ENCODE measurements at regions not wholly inside any gene's neighbourhood (a gene's known extent, or its start where the extent isn't known, plus 50 kb on each side); places are given as distances from the start of the nearest gene placed in this dataset.
"Not testable (repeated sequence)": the region's sequence is repeated elsewhere in the genome, so short reads cannot be mapped to it uniquely, and the experiment has no call there.

DNA sequence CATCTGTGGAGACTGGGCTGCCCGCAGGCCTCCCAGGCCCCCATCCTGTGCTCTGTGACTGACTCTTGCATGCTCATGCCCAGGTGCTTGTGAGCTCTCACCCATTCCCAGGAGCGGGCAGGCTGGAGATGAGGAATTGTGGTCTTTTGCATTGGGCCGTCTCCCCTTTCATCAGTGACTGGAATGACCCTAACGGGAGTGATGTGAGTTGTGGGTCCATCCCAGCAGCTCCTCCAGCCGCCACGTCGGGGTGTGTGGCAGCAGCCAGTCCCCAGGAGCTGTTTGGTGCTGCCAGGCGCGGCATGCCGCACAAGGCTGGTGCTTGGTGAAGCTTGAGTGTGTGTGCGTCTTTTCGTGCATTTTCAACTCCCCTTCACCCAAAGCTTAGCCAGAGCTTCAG lies 164.2 kb downstream of the ACTR3B start:
- no peak for DNase-seq (ENCODE audit: low spot score)
- H3K36me3 Mint-ChIP-seq (ENCODE audit: low read depth), result no peaks in the 10 kb centered on the region
- no peak overlapping the region for H3K4me3 Mint-ChIP-seq (ENCODE audit: low read depth)
- no peaks in the 10 kb centered on the region for H3K9me3 Mint-ChIP-seq
- H3K27me3 Mint-ChIP-seq (ENCODE audit: low read depth), result peaks cover 27% of the 10 kb centered on the region
- no peaks in the 10 kb centered on the region for H3K4me1 Mint-ChIP-seq (ENCODE audit: low read depth)
- intact Hi-C loops (cut with micrococcal nuclease), result no loop called here
- no peak overlapping the region for H3K27ac Mint-ChIP-seq

DNA sequence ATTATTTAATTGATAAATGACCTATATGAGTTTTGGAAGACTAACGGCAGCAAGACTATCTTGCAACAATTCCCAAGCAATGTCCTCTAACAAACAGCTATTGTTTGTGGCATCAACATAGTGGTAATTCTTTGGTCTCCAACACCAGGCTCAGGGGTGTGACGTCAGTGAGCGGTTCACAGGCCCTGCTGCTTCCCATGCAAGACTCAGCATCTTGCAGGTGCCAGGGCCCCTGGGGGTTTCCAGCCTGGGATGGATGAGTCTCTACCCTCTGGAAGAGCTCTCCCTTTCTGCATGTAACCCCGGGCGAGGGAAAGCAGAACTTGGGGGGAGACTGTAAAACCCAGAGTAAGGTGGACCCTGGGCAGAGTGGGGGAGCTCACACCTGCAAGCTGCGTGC lies 164.7 kb downstream of the ACTR3B start:
- Mint-ChIP-seq H3K27me3 (ENCODE audit: low read depth) (peaks cover 27% of the 10 kb centered on the region), H3K4me1 (ENCODE audit: low read depth) (no peaks in the 10 kb centered on the region), H3K9me3 (no peaks in the 10 kb centered on the region), H3K27ac (no peak overlapping the region), H3K36me3 (ENCODE audit: low read depth) (no peaks in the 10 kb centered on the region), H3K4me3 (ENCODE audit: low read depth) (no peak overlapping the region)
- no peak for DNase-seq (ENCODE audit: low spot score)
- intact Hi-C loops (cut with micrococcal nuclease), result no loop called here

- intact Hi-C loops (cut with micrococcal nuclease), result no loop called here
- no peaks in the 10 kb centered on the region for H3K36me3 Mint-ChIP-seq (ENCODE audit: low read depth)
- no peak overlapping the region for H3K27ac Mint-ChIP-seq
- DNase-seq (ENCODE audit: low spot score), result no peak
- no peaks in the 10 kb centered on the region for H3K9me3 Mint-ChIP-seq
- no peak overlapping the region for H3K4me3 Mint-ChIP-seq (ENCODE audit: low read depth)
- H3K4me1 Mint-ChIP-seq (ENCODE audit: low read depth), result no peaks in the 10 kb centered on the region
- H3K27me3 Mint-ChIP-seq (ENCODE audit: low read depth), result peaks cover 27% of the 10 kb centered on the region
These were observed 165.4 kb downstream of the ACTR3B start for GRCh38 chr7:152924826-152925411.

DNA sequence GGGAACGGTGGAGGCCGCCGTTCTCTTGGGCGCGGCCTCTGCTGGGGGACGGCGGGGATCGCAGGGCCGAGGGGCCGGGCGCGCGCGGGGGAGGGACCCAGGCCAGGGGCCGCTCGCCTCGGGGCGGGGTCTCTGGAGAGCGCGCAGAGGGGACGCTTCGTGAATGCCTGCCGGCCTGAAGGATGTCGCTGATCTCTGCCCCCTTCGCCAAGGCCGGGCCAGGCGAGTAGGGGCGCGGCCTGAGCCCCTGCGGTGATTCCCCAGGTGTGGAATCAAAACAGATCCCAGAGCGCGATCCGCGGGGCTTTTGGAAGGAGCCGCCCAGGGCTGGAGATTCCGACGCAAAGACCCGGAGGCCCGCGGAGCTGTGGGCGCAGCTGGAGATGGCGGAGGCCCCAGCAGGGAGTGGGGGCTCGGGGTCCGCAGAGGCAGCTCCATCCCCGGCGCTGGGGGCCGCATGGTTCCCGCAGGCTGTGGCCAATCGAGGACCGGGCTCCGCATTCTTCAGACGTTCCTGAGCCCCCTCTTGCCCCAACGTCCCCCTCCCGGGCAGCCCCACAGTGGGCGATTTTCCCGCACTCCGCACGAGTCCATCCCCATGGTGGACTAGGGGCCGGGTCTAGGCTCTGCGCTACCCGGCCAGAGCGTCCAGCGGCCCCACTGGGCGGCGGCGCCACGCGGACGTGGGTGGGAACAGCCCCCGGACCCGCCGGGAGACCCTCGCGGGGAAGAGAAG lies 166.0 kb downstream of the ACTR3B start:
- no peak for DNase-seq (ENCODE audit: low spot score)
- no peaks in the 10 kb centered on the region for H3K9me3 Mint-ChIP-seq
- intact Hi-C loops (cut with micrococcal nuclease), result no loop called here
- H3K27ac Mint-ChIP-seq, result no peak overlapping the region
- no peaks in the 10 kb centered on the region for H3K4me1 Mint-ChIP-seq (ENCODE audit: low read depth)
- H3K27me3 Mint-ChIP-seq (ENCODE audit: low read depth), result peaks cover 27% of the 10 kb centered on the region
- no peak overlapping the region for H3K4me3 Mint-ChIP-seq (ENCODE audit: low read depth)
- H3K36me3 Mint-ChIP-seq (ENCODE audit: low read depth), result no peaks in the 10 kb centered on the region

DNA sequence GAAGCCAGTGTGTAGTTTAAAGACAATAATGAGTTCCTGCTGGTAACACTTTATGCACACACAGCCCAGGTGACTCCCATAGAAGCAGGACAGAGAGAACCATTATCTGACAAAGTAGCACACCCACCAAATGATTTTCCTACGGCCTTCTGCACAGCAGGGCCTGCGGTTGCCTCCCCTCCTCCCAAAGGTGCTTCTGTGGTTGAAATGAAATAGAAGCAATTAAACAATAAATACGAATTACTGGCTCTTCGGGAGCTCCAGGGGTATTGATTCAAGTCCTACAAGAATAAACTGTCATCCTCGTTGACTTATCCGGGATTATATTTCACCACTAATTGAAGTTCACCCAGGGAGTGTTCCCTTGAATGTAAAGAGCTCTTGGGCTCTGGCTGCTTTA lies 172.1 kb downstream of the ACTR3B start:
- H3K9me3 Mint-ChIP-seq, result no peaks in the 10 kb centered on the region
- H3K27me3 Mint-ChIP-seq (ENCODE audit: low read depth), result peaks cover 4% of the 10 kb centered on the region
- no peak overlapping the region for H3K27ac Mint-ChIP-seq
- intact Hi-C loops (cut with micrococcal nuclease), result no loop called here
- H3K36me3 Mint-ChIP-seq (ENCODE audit: low read depth), result no peaks in the 10 kb centered on the region
- no peak overlapping the region for H3K4me3 Mint-ChIP-seq (ENCODE audit: low read depth)
- no peaks in the 10 kb centered on the region for H3K4me1 Mint-ChIP-seq (ENCODE audit: low read depth)
- DNase-seq (ENCODE audit: low spot score), result no peak

GRCh38 chr7:152937282-152937681 lies 177.7 kb downstream of the ACTR3B start:
- no peaks in the 10 kb centered on the region for H3K36me3 Mint-ChIP-seq (ENCODE audit: low read depth)
- H3K27me3 Mint-ChIP-seq (ENCODE audit: low read depth), result no peaks in the 10 kb centered on the region
- H3K9me3 Mint-ChIP-seq, result no peaks in the 10 kb centered on the region
- H3K4me3 Mint-ChIP-seq (ENCODE audit: low read depth), result no peak overlapping the region
- intact Hi-C loops (cut with micrococcal nuclease), result no loop called here
- DNase-seq (ENCODE audit: low spot score), result no peak
- no peak overlapping the region for H3K27ac Mint-ChIP-seq
- H3K4me1 Mint-ChIP-seq (ENCODE audit: low read depth), result no peaks in the 10 kb centered on the region

DNA sequence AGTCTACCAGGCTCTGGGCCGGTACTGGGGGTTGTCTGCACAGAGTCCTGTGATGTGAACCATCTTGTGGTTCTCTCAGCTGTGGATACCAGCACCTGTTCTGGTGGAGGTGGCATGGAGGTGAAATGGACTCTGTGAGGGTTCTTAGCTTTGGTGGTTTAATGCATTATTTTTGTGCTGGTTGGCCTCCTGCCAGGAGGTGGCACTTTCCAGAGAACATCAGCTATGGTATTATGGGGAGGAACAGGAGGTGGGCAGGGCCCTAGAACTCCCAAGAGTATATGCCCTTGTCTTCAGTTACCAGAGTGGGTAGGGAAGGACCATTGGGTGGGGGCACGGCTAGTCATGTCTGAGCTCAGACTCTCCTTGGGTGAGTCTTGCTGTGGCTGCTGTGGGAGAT lies 187.1 kb downstream of the ACTR3B start:
- H3K27me3 Mint-ChIP-seq (ENCODE audit: low read depth); intact Hi-C loops (cut with micrococcal nuclease); H3K4me3 Mint-ChIP-seq (ENCODE audit: low read depth); H3K4me1 Mint-ChIP-seq (ENCODE audit: low read depth); H3K9me3 Mint-ChIP-seq; DNase-seq (ENCODE audit: low spot score); H3K36me3 Mint-ChIP-seq (ENCODE audit: low read depth); H3K27ac Mint-ChIP-seq: not testable (repeated sequence)

- Mint-ChIP-seq H3K27me3 (ENCODE audit: low read depth) (peaks cover 2% of the 10 kb centered on the region), H3K4me1 (ENCODE audit: low read depth) (peaks cover 4% of the 10 kb centered on the region), H3K4me3 (ENCODE audit: low read depth) (no peak overlapping the region)
These were observed 188.1 kb downstream of the ACTR3B start for GRCh38 chr7:152947686-152948085.

GRCh38 chr7:152949253-152949652 lies 189.7 kb downstream of the ACTR3B start:
- no peak for DNase-seq (ENCODE audit: low spot score)
- Mint-ChIP-seq H3K27ac (no peak overlapping the region), H3K4me1 (ENCODE audit: low read depth) (peaks cover 1% of the 10 kb centered on the region), H3K27me3 (ENCODE audit: low read depth) (peaks cover under 1% of the 10 kb centered on the region), H3K4me3 (ENCODE audit: low read depth) (no peak overlapping the region), H3K36me3 (ENCODE audit: low read depth) (no peaks in the 10 kb centered on the region), H3K9me3 (no peaks in the 10 kb centered on the region)
- intact Hi-C loops (cut with micrococcal nuclease), result no loop called here

More at GRCh38 chr7:152947686-152948085, 188.1 kb downstream of the ACTR3B start:
- H3K36me3 Mint-ChIP-seq (ENCODE audit: low read depth), result no peaks in the 10 kb centered on the region
- no peaks in the 10 kb centered on the region for H3K9me3 Mint-ChIP-seq
- intact Hi-C loops (cut with micrococcal nuclease), result no loop called here
- no peak overlapping the region for H3K27ac Mint-ChIP-seq
- no peak for DNase-seq (ENCODE audit: low spot score)

DNA sequence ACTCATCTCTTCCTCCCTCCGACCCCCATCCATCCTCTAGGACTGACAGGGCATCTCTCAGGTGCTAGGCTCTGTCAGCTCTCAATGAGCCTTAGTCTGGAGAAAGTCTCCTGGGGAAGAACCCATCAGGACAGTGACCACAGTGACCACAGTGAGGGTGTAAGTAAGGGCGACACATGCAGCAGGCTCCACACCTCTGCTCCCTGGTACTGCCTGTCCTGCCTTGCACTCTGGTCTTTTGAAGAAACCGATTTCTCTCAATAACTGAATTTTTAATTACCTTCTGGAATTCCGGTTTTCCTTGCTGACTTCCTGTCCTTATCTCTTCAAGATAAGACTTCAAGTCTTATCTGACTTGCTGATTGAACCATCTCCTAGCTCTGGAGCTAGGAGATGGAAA lies 190.2 kb downstream of the ACTR3B start:
- no peak overlapping the region for H3K27ac Mint-ChIP-seq
- no peaks in the 10 kb centered on the region for H3K9me3 Mint-ChIP-seq
- H3K4me1 Mint-ChIP-seq (ENCODE audit: low read depth), result no peaks in the 10 kb centered on the region

GRCh38 chr7:152956006-152956405 lies 196.5 kb downstream of the ACTR3B start:
- no peaks in the 10 kb centered on the region for H3K36me3 Mint-ChIP-seq (ENCODE audit: low read depth)
- H3K9me3 Mint-ChIP-seq, result peaks cover 4% of the 10 kb centered on the region
- no peak overlapping the region for H3K27ac Mint-ChIP-seq
- intact Hi-C loops (cut with micrococcal nuclease), result no loop called here
- no peak overlapping the region for H3K4me3 Mint-ChIP-seq (ENCODE audit: low read depth)
- no peaks in the 10 kb centered on the region for H3K4me1 Mint-ChIP-seq (ENCODE audit: low read depth)
- no peak for DNase-seq (ENCODE audit: low spot score)
- no peaks in the 10 kb centered on the region for H3K27me3 Mint-ChIP-seq (ENCODE audit: low read depth)

More for the DNA sequence above, 190.2 kb downstream of the ACTR3B start:
- Mint-ChIP-seq H3K36me3 (ENCODE audit: low read depth) (no peaks in the 10 kb centered on the region), H3K4me3 (ENCODE audit: low read depth) (no peak overlapping the region), H3K27me3 (ENCODE audit: low read depth) (no peaks in the 10 kb centered on the region)
- no peak for DNase-seq (ENCODE audit: low spot score)
- intact Hi-C loops (cut with micrococcal nuclease), result no loop called here

DNA sequence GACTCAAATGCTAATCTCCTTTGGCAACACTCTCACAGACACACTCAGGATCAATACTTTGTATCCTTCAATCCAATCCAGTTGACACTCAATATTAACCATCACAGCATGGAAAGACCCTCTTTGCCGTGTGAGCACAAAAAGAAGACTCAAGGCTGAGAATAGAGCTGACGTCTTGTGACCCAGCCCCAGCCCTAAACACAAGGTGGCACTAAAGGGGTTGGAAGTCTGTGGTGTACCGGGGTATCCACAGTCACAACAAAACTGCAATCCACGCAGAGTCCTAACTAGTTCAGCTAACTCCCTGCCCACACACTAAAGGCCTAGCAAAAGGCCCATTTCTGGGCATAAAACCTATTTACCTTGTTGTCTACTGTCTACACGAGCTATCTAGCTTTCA lies 200.1 kb downstream of the ACTR3B start:
- Mint-ChIP-seq H3K27ac (no peak overlapping the region), H3K36me3 (ENCODE audit: low read depth) (no peaks in the 10 kb centered on the region), H3K27me3 (ENCODE audit: low read depth) (no peaks in the 10 kb centered on the region), H3K4me1 (ENCODE audit: low read depth) (no peaks in the 10 kb centered on the region), H3K9me3 (peaks cover 4% of the 10 kb centered on the region), H3K4me3 (ENCODE audit: low read depth) (no peak overlapping the region)
- intact Hi-C loops (cut with micrococcal nuclease), result no loop called here
- no peak for DNase-seq (ENCODE audit: low spot score)

GRCh38 chr7:152961796-152962195 lies 202.2 kb downstream of the ACTR3B start:
- H3K9me3 Mint-ChIP-seq; DNase-seq (ENCODE audit: low spot score); H3K4me3 Mint-ChIP-seq (ENCODE audit: low read depth); H3K4me1 Mint-ChIP-seq (ENCODE audit: low read depth); H3K27me3 Mint-ChIP-seq (ENCODE audit: low read depth); H3K27ac Mint-ChIP-seq; H3K36me3 Mint-ChIP-seq (ENCODE audit: low read depth); intact Hi-C loops (cut with micrococcal nuclease): not testable (repeated sequence)
